ENCODE measurements at regions not wholly inside any gene's neighbourhood (a gene's known extent, or its start where the extent isn't known, plus 50 kb on each side); places are given as distances from the start of the nearest gene placed in this dataset.

DNA sequence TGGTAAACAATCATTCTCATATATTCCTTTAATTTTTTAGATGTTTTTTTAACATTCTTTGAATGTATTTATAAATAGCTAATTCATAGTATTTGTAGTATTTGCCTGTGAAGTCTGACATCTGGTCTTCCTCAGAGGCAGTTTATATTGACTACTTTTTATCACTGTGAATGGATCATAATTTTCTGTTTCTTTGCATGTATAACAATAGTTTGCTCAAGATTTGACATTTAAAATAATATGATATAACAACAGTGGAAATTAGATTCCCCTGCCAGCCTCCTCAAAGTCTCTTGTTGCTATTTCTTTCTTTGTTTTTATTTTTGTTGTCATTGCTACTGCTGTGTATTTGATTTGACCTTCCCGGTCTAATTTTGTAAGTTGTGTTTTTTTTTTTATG, 297.0 kb upstream of the PCDH20 start:
- no peak for TF ChIP-seq ZNF274 (IDR thresholded peaks at IDR 0.05; ENCODE audit: low read depth, low read length)
- no peak overlapping the region for H3K4me3 ChIP-seq (ENCODE audit: low read length)

GRCh38 chr13:61709258-61709657, 293.6 kb upstream of the PCDH20 start:
- H3K4me3 ChIP-seq (ENCODE audit: low read length): no peak overlapping the region
- no peak for TF ChIP-seq ZNF274 (IDR thresholded peaks at IDR 0.05; ENCODE audit: low read depth, low read length)

DNA sequence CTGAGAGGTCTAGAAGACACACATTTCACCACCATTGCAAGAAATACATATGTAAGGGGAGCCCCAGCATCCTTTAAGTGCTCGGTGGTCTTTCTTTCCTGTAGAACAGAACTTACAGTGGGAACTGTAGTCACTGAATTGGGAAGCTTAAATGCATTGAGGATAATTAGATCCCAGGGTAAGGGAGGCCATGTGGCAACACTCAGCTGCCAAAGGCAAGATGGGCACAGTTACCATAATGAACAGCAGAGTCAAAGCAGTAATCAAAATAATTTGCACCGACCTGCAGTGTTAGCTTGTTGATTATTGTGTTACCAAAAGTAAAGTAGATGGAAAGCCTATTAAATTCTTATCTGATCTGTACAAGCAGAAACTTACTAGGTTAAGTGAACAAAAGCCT, 291.2 kb upstream of the PCDH20 start:
- H3K4me3 ChIP-seq (ENCODE audit: low read length): no peak overlapping the region
- TF ChIP-seq ZNF274 (IDR thresholded peaks at IDR 0.05; ENCODE audit: low read depth, low read length): no peak

DNA sequence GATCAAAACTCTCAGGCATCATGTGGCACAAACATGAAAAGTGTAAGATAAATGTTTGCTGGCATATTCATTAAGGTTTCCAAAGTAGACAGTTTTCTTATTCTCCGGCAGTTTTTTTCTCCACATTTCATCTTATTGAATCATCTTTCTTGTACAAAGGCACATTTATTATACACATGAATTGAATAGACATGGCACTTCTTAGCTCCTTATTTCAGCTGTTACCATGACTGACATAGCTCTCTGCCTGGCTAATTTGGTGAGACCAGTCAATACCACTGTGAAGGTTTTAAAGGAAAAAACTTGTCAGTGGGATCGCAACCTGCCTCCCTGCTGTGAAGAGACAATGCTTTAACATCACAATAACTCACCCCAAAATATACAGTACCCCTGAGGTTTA, 285.0 kb upstream of the PCDH20 start:
- no peak overlapping the region for H3K4me3 ChIP-seq (ENCODE audit: low read length)
- TF ChIP-seq ZNF274 (IDR thresholded peaks at IDR 0.05; ENCODE audit: low read depth, low read length): no peak

- no peak overlapping the region for H3K4me3 ChIP-seq (ENCODE audit: low read length)
- TF ChIP-seq ZNF274 (IDR thresholded peaks at IDR 0.05; ENCODE audit: low read depth, low read length): no peak
Observed at GRCh38 chr13:61700181-61700580, 284.5 kb upstream of the PCDH20 start.

GRCh38 chr13:61696676-61697075, 281.0 kb upstream of the PCDH20 start:
- TF ChIP-seq ZNF274 (IDR thresholded peaks at IDR 0.05; ENCODE audit: low read depth, low read length): no peak
- no peak overlapping the region for H3K4me3 ChIP-seq (ENCODE audit: low read length)

- H3K4me3 ChIP-seq (ENCODE audit: low read length): no peak overlapping the region
- no peak for TF ChIP-seq ZNF274 (IDR thresholded peaks at IDR 0.05; ENCODE audit: low read depth, low read length)
Observed at GRCh38 chr13:61695147-61695546, 279.5 kb upstream of the PCDH20 start.

GRCh38 chr13:61692691-61693090, 277.0 kb upstream of the PCDH20 start:
- no peak overlapping the region for H3K4me3 ChIP-seq (ENCODE audit: low read length)
- no peak for TF ChIP-seq ZNF274 (IDR thresholded peaks at IDR 0.05; ENCODE audit: low read depth, low read length)

DNA sequence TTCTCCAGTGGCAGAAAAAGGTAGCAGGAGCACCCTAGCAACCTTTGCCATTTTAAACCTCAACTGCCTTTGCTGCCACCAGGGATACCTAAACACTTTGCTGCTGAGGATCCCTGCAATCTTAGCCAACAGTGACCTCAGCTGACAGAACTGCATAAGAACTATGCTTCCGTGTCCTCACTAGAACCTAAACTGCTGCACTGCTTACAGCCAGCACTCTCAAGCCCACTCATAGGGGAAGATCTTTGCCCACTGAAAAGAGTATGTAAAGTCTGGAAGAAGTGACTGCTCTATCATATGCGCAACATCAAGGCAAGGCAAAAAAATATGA, 270.0 kb upstream of the PCDH20 start:
- TF ChIP-seq ZNF274 (IDR thresholded peaks at IDR 0.05; ENCODE audit: low read depth, low read length): no peak
- H3K4me3 ChIP-seq (ENCODE audit: low read length): no peak overlapping the region

DNA sequence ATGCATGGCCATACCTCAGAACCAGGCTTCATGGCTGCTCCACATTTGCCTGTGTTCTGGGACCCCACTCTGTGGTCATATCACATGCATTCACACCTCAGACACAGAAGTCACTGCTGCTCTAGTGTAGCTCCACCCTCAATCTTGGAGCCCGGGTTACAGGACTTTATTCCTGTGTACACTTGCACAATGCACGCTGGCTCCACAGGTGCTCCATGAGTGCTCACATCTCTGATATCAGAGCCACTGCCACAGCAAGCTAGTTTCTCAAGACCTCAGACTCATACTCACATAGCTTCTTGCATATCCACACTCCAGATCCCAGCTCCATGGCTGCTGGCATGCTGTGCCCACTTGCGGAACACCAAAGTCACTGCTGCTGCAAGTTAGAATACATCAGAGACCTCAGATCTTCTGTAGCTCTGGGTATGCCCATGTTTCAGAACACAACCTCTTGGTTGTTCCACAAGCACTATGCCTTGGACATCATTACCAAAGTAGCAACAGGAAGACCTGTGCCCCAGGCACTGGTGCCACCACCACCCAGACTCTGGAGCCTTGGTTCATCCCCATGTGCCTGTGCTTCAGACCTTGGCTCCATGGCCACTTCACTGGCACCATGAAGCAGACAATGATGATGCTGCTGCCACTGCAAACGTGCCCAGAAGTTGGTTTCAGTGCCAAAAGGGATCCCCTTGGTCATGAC, 269.5 kb upstream of the PCDH20 start:
- TF ChIP-seq ZNF274 (IDR thresholded peaks at IDR 0.05; ENCODE audit: low read depth, low read length): no peak
- no peak overlapping the region for H3K4me3 ChIP-seq (ENCODE audit: low read length)

GRCh38 chr13:61672756-61673155, 257.1 kb upstream of the PCDH20 start:
- no peak overlapping the region for H3K4me3 ChIP-seq (ENCODE audit: low read length)
- no peak for TF ChIP-seq ZNF274 (IDR thresholded peaks at IDR 0.05; ENCODE audit: low read depth, low read length)

- TF ChIP-seq ZNF274 (IDR thresholded peaks at IDR 0.05; ENCODE audit: low read depth, low read length): no peak
- no peak overlapping the region for H3K4me3 ChIP-seq (ENCODE audit: low read length)
Observed at GRCh38 chr13:61670384-61671161, 254.9 kb upstream of the PCDH20 start.

DNA sequence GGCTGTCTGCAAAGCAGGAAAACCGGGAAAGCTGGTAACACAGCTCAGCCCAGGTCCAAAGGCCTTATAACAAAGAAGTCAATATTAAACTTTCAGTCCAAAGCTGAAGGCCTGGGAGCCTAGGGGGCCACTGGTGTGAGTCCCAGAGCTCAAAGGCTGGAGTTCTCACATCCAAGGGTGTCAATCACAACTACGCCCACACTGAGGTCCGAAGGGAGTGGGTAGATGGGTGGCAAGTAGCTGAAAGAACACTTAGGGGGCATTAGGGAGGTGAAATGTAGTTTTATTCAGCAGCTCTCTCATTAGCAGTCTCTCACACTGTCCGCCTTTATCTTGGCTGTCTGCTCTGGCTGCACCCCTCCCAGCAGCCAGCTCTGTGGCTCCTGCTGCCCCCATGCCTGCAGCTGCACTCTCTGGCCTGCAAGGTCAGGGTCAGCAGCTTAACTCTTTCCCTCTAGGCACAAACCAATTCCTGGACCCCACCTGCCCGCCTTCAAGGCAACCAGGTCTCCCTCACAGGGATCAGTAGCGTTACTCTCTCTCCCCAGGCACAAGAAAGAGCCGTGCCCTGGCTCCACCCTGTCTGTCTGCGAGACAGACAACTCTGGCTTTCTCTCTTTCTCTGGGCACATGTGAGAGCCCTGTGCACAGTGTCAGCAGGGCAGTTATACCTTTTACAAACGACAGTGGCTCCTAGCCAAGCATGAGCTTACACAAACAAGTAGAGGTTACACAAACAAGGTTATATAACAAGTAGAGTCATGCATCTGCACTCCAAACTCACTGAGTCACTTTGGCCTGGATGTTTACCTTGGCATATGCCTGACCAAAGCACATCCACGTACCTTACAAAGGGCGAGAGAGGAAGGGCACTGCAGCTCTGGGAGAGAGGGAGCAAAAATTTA, 249.4 kb upstream of the PCDH20 start:
- no peak for TF ChIP-seq ZNF274 (IDR thresholded peaks at IDR 0.05; ENCODE audit: low read depth, low read length)
- no peak overlapping the region for H3K4me3 ChIP-seq (ENCODE audit: low read length)

DNA sequence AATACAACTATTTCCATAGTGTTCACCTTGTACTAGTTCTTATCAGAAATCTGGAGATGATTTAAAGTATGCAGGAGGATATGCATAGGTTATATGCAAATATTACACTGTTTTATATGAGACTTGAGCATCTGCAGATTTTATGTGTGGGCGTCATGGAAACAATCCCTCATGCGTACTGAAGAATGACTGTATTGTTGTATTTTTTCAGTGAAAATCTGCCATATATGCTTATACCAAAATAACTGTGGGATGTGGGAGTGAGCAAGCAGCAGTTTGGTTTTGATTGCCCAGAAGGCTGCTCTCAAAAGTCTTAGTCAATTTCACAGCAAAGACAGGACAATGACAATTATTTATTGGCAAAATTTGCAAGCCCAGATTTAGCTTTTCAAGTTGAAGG, 238.8 kb upstream of the PCDH20 start:
- H3K4me3 ChIP-seq (ENCODE audit: low read length): no peak overlapping the region
- TF ChIP-seq ZNF274 (IDR thresholded peaks at IDR 0.05; ENCODE audit: low read depth, low read length): no peak

- H3K4me3 ChIP-seq (ENCODE audit: low read length): no peak overlapping the region
- no peak for TF ChIP-seq ZNF274 (IDR thresholded peaks at IDR 0.05; ENCODE audit: low read depth, low read length)
Observed at GRCh38 chr13:61648547-61648946, 232.9 kb upstream of the PCDH20 start.
